ENCODE measurements at regions not wholly inside any gene's neighbourhood (a gene's known extent, or its start where the extent isn't known, plus 50 kb on each side); places are given as distances from the start of the nearest gene placed in this dataset.

DNA sequence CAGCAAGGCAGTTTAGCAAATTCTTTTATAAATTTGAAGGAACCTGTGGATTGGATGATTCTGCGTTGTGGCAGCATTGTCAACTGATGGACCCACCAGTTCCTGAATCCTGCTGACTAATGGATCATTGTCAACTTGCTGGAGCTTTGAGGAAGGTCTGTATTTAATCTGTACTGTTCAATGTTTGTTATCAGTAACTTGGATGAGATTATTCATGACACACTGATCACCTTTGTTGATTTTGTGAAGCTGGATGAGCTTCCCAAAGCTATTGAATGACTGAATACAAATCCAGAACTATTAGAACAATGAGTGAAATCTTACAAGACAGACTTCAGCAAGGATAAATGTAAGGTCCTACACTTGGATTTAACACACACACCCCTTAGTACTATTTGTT lies 101.3 kb downstream of the AQP4 start:
- no peaks in the 10 kb centered on the region for H3K9me3 Mint-ChIP-seq

DNA sequence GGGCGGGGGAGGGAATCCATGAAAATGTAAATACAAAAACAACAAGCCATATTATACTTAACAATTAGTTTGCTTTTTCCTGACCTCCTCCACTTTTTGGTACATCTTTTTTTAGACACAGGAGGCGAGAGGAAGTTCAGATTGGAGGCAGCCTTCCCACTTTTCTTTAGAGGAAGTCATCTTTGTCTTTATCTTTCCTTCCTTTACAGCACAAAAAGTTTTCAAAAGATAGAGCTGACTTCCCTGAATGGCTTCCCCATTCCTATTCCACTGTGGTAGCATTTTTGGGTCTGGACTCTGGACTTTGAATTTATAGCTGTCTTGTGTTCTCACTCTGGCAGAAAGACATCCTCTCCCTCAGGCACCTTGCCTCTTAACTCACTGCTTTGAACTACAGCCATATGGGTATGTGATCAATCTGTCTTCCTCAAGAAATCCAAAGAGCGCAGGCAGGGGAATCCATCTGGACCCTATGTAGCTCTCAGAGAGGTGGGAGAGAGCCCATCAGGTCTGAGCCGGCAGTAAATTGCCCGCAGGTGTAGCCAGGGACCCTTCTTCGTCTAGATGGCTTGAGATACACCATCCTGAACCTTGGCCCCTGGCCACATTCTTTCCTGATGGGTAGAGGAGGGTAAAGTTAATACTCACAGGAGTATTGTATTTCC lies 101.9 kb downstream of the AQP4 start:
- no peaks in the 10 kb centered on the region for H3K9me3 Mint-ChIP-seq

More for the DNA sequence above, 101.3 kb downstream of the AQP4 start:
- Mint-ChIP-seq H3K4me1 (ENCODE audit: low read depth) (no peaks in the 10 kb centered on the region), H3K36me3 (ENCODE audit: low read depth) (no peaks in the 10 kb centered on the region), H3K27me3 (ENCODE audit: low read depth) (peaks cover 2% of the 10 kb centered on the region), H3K27ac (no peak overlapping the region), H3K4me3 (ENCODE audit: low read depth) (no peak overlapping the region)
- intact Hi-C loops (cut with micrococcal nuclease) = no loop called here
- DNase-seq (ENCODE audit: low spot score) = no peak

DNA sequence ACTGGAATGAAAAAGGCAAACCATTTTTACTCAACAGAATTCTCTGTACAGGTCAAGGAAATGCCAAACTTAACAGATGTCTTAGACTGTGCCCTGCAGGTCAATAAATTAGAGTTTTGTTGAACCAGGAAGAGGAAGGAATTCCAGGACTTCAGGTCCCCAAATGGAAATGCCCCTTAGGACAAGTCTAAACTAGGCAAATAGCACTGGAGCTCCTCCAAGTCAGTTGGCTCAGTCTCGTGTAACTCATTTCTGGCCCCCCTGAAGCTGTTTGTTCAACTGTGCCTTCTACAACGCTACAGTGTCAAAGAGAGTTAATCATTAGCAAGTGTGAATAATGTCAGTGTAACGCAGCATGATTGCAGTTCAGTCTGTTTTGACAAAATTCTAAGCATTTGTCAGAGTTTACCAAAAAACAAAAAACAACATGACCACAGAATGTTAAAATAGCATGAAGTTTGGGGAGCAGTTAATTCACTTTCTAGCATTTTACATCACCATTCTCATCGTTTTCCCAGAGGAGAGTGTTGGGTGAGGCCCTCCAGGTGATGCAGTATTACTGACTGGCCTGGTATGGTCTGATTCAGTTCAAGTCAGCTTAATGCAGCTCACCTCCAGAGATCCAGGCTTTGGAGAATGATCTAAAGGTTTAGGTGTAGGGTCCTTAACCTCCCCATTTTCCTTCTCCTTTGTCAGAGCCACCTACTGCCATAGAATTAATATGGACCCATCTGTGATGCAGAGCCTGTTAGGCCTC lies 108.1 kb downstream of the AQP4 start:
- no peaks in the 10 kb centered on the region for H3K36me3 Mint-ChIP-seq (ENCODE audit: low read depth)
- peaks cover 2% of the 10 kb centered on the region for H3K27me3 Mint-ChIP-seq (ENCODE audit: low read depth)
- no peak overlapping the region for H3K27ac Mint-ChIP-seq
- H3K4me3 Mint-ChIP-seq (ENCODE audit: low read depth) = no peak overlapping the region
- DNase-seq (ENCODE audit: low spot score) = no peak
- intact Hi-C loops (cut with micrococcal nuclease) = no loop called here
- no peaks in the 10 kb centered on the region for H3K9me3 Mint-ChIP-seq
- peaks cover 1% of the 10 kb centered on the region for H3K4me1 Mint-ChIP-seq (ENCODE audit: low read depth)

More for the DNA sequence above, 101.9 kb downstream of the AQP4 start:
- H3K27me3 Mint-ChIP-seq (ENCODE audit: low read depth) = peaks cover 2% of the 10 kb centered on the region
- no peaks in the 10 kb centered on the region for H3K36me3 Mint-ChIP-seq (ENCODE audit: low read depth)
- H3K4me3 Mint-ChIP-seq (ENCODE audit: low read depth) = no peak overlapping the region
- DNase-seq (ENCODE audit: low spot score) = no peak
- no peak overlapping the region for H3K27ac Mint-ChIP-seq
- intact Hi-C loops (cut with micrococcal nuclease) = no loop called here
- H3K4me1 Mint-ChIP-seq (ENCODE audit: low read depth) = no peaks in the 10 kb centered on the region

DNA sequence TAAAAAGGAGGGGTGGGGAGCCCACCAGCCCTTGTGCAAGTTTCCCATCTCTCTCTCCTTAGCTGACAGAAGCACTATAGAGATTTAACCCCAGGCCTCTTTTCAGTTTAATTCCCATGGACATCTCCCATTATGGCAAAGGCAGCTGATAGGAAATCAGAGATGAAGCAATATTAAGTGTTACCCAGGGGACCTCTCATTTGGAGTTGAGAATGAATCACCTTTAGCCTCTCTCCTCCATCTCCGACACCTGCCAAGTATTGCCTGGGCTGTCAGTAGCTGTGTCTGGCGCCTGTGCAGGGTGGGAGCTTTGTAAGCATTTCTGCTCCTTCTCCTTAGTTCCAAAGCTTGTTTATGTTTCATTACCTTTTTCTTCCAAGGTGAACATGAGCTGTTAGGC lies 109.0 kb downstream of the AQP4 start:
- intact Hi-C loops (cut with micrococcal nuclease) = no loop called here
- DNase-seq (ENCODE audit: low spot score) = no peak
- peaks cover 3% of the 10 kb centered on the region for H3K4me1 Mint-ChIP-seq (ENCODE audit: low read depth)
- H3K36me3 Mint-ChIP-seq (ENCODE audit: low read depth) = no peaks in the 10 kb centered on the region
- no peaks in the 10 kb centered on the region for H3K9me3 Mint-ChIP-seq
- no peak overlapping the region for H3K4me3 Mint-ChIP-seq (ENCODE audit: low read depth)
- H3K27me3 Mint-ChIP-seq (ENCODE audit: low read depth) = peaks cover 2% of the 10 kb centered on the region
- no peak overlapping the region for H3K27ac Mint-ChIP-seq

DNA sequence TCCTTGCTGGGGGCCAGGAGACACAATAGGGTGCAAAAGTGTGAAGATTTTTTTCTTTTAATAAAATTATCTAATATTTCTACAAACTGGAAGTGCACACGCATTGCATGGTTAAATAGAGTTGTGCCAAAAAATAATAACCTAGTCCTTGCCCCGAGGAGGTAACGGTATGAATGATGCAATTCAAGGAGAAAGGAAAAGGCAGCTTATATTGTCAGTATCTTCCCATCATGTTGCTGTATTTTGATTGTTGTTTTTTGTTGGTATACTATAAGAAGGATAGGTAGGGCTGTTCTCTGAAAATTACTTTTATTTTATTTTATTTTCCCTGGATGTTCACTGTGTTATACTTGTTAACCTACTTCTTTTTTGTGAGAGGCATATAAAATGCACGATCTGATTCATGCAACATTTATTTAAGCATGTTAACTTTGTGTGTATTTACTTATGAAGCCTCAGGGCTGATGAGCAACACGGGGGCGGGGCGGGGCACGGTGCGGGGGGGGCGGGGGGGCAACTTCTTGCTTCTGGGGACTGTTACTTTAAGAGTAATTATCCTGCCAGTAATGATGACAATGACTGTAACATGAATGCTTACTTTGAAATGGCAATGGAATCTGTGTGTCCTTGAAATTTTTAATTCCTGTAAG lies 118.6 kb downstream of the AQP4 start:
- intact Hi-C loops (cut with micrococcal nuclease) = no loop called here
- no peak overlapping the region for H3K27ac Mint-ChIP-seq
- H3K4me1 Mint-ChIP-seq (ENCODE audit: low read depth) = no peaks in the 10 kb centered on the region
- DNase-seq (ENCODE audit: low spot score) = no peak
- peaks cover 20% of the 10 kb centered on the region for H3K27me3 Mint-ChIP-seq (ENCODE audit: low read depth)
- H3K4me3 Mint-ChIP-seq (ENCODE audit: low read depth) = no peak overlapping the region
- no peaks in the 10 kb centered on the region for H3K9me3 Mint-ChIP-seq
- H3K36me3 Mint-ChIP-seq (ENCODE audit: low read depth) = no peaks in the 10 kb centered on the region

DNA sequence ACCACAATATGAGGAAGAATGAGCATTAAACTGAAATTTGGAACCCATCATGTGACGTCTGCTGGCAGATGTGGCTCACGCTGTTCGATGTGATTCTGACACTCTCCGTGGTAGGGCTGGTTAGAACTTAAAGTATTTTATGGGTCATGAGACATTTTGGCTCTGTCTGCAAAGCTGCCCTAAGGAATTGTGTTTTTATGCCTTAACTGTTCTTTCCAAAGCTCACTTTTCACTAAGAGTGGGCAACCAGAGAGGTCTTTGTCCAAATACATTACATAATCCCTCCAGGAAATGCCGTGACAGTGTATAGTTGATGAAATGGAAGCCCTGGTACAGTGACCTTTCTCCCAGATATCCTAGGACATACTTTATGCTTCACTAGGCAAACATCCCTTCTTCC lies 119.1 kb downstream of the AQP4 start:
- DNase-seq (ENCODE audit: low spot score) = no peak
- Mint-ChIP-seq H3K27ac (no peak overlapping the region), H3K36me3 (ENCODE audit: low read depth) (no peaks in the 10 kb centered on the region), H3K27me3 (ENCODE audit: low read depth) (peaks cover 20% of the 10 kb centered on the region), H3K4me3 (ENCODE audit: low read depth) (no peak overlapping the region), H3K9me3 (no peaks in the 10 kb centered on the region), H3K4me1 (ENCODE audit: low read depth) (no peaks in the 10 kb centered on the region)
- intact Hi-C loops (cut with micrococcal nuclease) = no loop called here

DNA sequence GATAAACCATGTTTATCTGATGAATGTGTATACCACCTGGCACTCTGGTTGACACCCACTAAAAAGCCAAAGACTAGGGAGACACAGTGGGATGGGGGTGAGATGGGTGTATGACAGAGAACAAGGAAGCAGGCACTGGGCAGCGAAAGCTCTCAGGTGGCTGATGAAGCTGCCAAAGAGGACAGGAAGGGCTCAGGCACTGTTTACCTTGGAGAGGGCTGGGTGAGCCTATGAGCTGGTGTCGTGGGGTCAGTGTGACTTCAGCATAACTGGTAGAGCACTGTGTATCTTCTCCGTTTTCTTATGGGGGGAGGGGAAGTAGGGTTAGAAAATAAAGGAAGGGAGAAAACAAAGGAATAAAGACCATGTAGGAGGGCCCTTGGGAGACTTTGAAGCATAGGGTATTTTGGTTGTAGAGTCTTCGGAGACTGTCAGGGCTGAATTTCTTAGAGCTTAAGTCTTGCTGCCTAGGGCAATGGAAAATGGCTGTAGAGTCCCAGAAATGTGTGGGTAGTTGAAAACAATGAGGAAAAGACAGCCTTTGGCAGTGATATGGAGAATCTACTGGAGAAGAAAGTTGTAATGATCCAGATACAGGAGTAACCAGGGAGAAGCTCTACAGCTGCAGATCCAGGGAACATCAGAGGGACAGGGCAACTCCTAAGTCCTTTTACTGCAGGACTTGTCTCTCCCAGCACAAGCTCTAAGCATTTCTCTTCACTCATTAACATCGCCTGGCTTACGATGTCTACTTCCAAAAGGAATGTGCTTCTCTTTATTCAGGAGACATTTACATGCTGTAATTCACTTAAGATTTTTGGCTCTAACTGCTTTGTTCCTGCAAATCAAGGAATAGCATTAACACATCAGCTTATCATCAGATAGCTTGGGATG lies 120.0 kb downstream of the AQP4 start:
- H3K27ac Mint-ChIP-seq = no peak overlapping the region
- peaks cover 20% of the 10 kb centered on the region for H3K27me3 Mint-ChIP-seq (ENCODE audit: low read depth)
- H3K36me3 Mint-ChIP-seq (ENCODE audit: low read depth) = no peaks in the 10 kb centered on the region
- DNase-seq (ENCODE audit: low spot score) = no peak
- H3K4me1 Mint-ChIP-seq (ENCODE audit: low read depth) = no peaks in the 10 kb centered on the region
- H3K4me3 Mint-ChIP-seq (ENCODE audit: low read depth) = no peak overlapping the region
- intact Hi-C loops (cut with micrococcal nuclease) = no loop called here
- no peaks in the 10 kb centered on the region for H3K9me3 Mint-ChIP-seq

DNA sequence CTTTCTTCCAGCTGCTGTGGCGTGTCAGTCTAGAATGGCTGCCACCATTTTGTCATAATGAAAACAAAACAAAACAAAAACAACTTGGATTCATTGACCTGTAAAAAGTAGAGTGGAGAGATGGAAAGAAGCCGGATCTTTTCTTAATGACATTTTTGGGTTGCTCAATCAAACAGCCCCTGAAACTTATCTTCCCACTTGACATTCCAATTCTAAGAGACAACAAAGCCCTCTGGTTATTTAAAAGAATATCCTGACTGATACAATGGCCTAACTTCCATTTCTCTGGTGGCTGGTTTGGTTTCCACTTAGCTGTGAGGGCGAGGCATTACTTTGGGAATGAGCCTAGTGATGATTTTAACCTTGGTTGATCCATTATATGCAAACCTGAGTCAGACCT lies 123.7 kb downstream of the AQP4 start:
- no peaks in the 10 kb centered on the region for H3K36me3 Mint-ChIP-seq (ENCODE audit: low read depth)
- peaks cover 9% of the 10 kb centered on the region for H3K27me3 Mint-ChIP-seq (ENCODE audit: low read depth)
- H3K4me3 Mint-ChIP-seq (ENCODE audit: low read depth) = no peak overlapping the region
- H3K4me1 Mint-ChIP-seq (ENCODE audit: low read depth) = no peaks in the 10 kb centered on the region
- DNase-seq (ENCODE audit: low spot score) = no peak
- intact Hi-C loops (cut with micrococcal nuclease) = no loop called here
- H3K9me3 Mint-ChIP-seq = no peaks in the 10 kb centered on the region
- no peak overlapping the region for H3K27ac Mint-ChIP-seq

DNA sequence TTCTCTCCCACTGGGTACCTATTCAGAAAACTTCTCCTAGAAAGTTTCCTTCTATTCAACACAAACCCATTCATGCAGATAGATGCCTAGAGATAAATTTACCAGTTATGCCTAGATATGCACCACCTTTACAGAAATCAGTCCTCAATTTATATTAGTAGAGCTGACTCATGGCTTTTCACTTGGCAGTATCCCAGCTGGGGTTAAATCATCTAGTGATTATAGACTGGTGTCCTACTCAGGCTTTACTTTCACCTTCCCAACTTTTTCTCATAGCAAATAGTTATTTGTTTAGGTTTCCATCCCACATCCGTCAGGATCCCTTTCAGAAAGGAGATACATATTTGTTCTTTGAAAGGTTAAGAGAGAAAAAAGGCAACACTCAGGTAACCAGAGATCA lies 124.5 kb downstream of the AQP4 start:
- H3K9me3 Mint-ChIP-seq = no peaks in the 10 kb centered on the region
- peaks cover 9% of the 10 kb centered on the region for H3K27me3 Mint-ChIP-seq (ENCODE audit: low read depth)
- no peak overlapping the region for H3K4me3 Mint-ChIP-seq (ENCODE audit: low read depth)
- intact Hi-C loops (cut with micrococcal nuclease) = no loop called here
- H3K4me1 Mint-ChIP-seq (ENCODE audit: low read depth) = no peaks in the 10 kb centered on the region
- H3K36me3 Mint-ChIP-seq (ENCODE audit: low read depth) = no peaks in the 10 kb centered on the region
- DNase-seq (ENCODE audit: low spot score) = no peak
- no peak overlapping the region for H3K27ac Mint-ChIP-seq

DNA sequence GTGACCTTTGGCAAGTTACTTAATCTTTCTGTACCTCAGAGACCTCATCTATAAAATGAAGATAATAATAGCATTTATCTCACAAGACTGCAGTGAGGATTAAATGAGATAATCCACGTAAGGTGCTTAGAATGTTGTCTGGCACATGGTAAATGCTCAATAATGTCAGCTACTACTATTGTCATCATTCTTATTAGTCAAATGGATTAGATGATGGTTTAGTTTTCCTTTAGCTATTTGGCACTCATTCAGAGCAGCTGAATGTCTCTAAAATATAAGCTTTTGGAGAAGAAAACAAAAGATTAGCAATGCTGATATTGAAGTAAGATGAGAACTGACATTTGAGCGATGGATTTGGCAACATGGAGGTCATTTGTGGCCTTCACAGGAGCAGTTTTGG lies 125.1 kb downstream of the AQP4 start:
- no peak overlapping the region for H3K27ac Mint-ChIP-seq
- no peaks in the 10 kb centered on the region for H3K9me3 Mint-ChIP-seq
- DNase-seq (ENCODE audit: low spot score) = no peak
- peaks cover 5% of the 10 kb centered on the region for H3K27me3 Mint-ChIP-seq (ENCODE audit: low read depth)
- no peaks in the 10 kb centered on the region for H3K4me1 Mint-ChIP-seq (ENCODE audit: low read depth)
- H3K4me3 Mint-ChIP-seq (ENCODE audit: low read depth) = no peak overlapping the region
- intact Hi-C loops (cut with micrococcal nuclease) = no loop called here
- no peaks in the 10 kb centered on the region for H3K36me3 Mint-ChIP-seq (ENCODE audit: low read depth)

DNA sequence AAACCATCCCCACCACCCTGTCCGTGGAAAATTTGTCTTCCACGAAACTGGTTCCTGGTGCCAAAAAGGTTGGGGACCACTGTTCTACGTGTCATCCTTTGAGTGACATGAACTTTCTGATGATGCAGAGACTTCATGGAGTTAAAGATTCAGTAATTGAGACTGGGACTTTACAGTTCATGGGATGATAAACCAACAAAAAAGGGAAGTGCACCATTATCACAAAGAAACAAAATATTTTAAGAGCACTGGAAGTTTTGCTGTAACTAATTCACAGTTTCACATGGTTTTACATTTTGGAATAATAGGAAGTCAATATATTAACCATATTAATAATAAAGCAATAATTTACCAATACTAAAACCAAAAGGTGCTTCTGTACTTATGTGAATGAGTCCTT lies 126.8 kb downstream of the AQP4 start:
- Mint-ChIP-seq H3K4me3 (ENCODE audit: low read depth) (no peak overlapping the region), H3K27me3 (ENCODE audit: low read depth) (no peaks in the 10 kb centered on the region), H3K9me3 (no peaks in the 10 kb centered on the region), H3K27ac (no peak overlapping the region), H3K36me3 (ENCODE audit: low read depth) (no peaks in the 10 kb centered on the region), H3K4me1 (ENCODE audit: low read depth) (peaks cover 11% of the 10 kb centered on the region)
- intact Hi-C loops (cut with micrococcal nuclease) = no loop called here
- DNase-seq (ENCODE audit: low spot score) = no peak

DNA sequence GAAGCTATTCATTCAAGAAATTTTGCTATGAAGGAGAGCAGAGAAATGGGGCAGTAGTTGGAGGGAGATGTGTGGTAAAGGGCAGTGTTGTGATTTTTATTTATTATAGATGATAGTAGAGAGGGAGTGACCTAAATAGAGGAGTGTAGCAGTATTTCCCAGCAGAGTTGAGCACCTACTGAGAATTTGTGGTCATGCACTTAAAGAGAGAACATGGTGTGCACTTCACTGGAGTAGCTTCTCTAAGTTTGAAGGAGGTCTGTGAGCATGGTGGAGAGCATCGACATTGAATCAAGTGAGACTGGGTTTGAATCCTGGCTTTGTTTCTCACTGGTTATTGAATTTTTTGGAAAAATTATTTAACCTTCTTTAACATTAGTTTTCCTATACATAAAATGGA lies 129.2 kb downstream of the AQP4 start:
- H3K9me3 Mint-ChIP-seq = no peaks in the 10 kb centered on the region
- H3K27me3 Mint-ChIP-seq (ENCODE audit: low read depth) = peaks cover 2% of the 10 kb centered on the region
- no peak for DNase-seq (ENCODE audit: low spot score)
- no peak overlapping the region for H3K27ac Mint-ChIP-seq
- no peaks in the 10 kb centered on the region for H3K36me3 Mint-ChIP-seq (ENCODE audit: low read depth)
- H3K4me1 Mint-ChIP-seq (ENCODE audit: low read depth) = peaks cover 11% of the 10 kb centered on the region
- intact Hi-C loops (cut with micrococcal nuclease) = no loop called here
- no peak overlapping the region for H3K4me3 Mint-ChIP-seq (ENCODE audit: low read depth)

Measured in activated T-helper 2 cell treated with anti-CD3 and anti-CD28 coated beads, Interferon-gamma antibody, Interleukin-2, Interleukin-4, amounts not matched to agents 10 μg/mL and 5 μg/mL and 100 μg/mL, durations not matched to agents 14 hours and 24 hours and 36 hours (primary cell).